ENCODE measurements at regions not wholly inside any gene's neighbourhood (a gene's known extent, or its start where the extent isn't known, plus 50 kb on each side); places are given as distances from the start of the nearest gene placed in this dataset.

GRCh38 chr4:173765751-173766150 is 235.7 kb upstream of the HAND2 start:
- TF ChIP-seq GABPA (IDR thresholded peaks at IDR 0.05; ENCODE audit: low read depth), result no peak
- H3K27ac ChIP-seq (replicated peaks), result no peak overlapping the region
- no peak for DNase-seq (ENCODE audit: low read depth in 1 of 2, low spot score in 1 of 2)
- H3K4me3 ChIP-seq (replicated peaks; ENCODE audit: insufficient read depth, low read length), result no peak overlapping the region
- no peaks in the 10 kb centered on the region for H3K27me3 ChIP-seq (ENCODE audit: insufficient read depth, poor library complexity, severe bottlenecking)

- no peak for DNase-seq (ENCODE audit: low read depth in 1 of 2, low spot score in 1 of 2)
- Histone ChIP-seq H3K27me3 (ENCODE audit: insufficient read depth, poor library complexity, severe bottlenecking) (no peaks in the 10 kb centered on the region), H3K4me3 (replicated peaks; ENCODE audit: insufficient read depth, low read length) (no peak overlapping the region), H3K27ac (replicated peaks) (no peak overlapping the region)
- TF ChIP-seq POLR2AphosphoS5 (IDR thresholded peaks at IDR 0.05; ENCODE audit: low read depth) (no peak), GABPA (IDR thresholded peaks at IDR 0.05; ENCODE audit: low read depth) (no peak), REST (IDR thresholded peaks at IDR 0.05; ENCODE audit: insufficient replicate concordance, low read depth) (no peak), CTCF (IDR thresholded peaks at IDR 0.05; ENCODE audit: insufficient read depth, low read length) (no peak), SPI1 (IDR thresholded peaks at IDR 0.05; ENCODE audit: borderline replicate concordance, low read depth) (no peak)
Observed at GRCh38 chr4:173763389-173763788, 233.4 kb upstream of the HAND2 start.

- no peak for DNase-seq (ENCODE audit: low read depth in 1 of 2, low spot score in 1 of 2)
- TF ChIP-seq REST (IDR thresholded peaks at IDR 0.05; ENCODE audit: insufficient replicate concordance, low read depth) (no peak), CTCF (IDR thresholded peaks at IDR 0.05; ENCODE audit: insufficient read depth, low read length) (no peak), GABPA (IDR thresholded peaks at IDR 0.05; ENCODE audit: low read depth) (no peak), SPI1 (IDR thresholded peaks at IDR 0.05; ENCODE audit: borderline replicate concordance, low read depth) (no peak), POLR2AphosphoS5 (IDR thresholded peaks at IDR 0.05; ENCODE audit: low read depth) (no peak)
- no peak overlapping the region for H3K4me3 ChIP-seq (replicated peaks; ENCODE audit: insufficient read depth, low read length)
- H3K27me3 ChIP-seq (ENCODE audit: insufficient read depth, poor library complexity, severe bottlenecking), result no peaks in the 10 kb centered on the region
- no peak overlapping the region for H3K27ac ChIP-seq (replicated peaks)
Observed at GRCh38 chr4:173761938-173762337, 231.9 kb upstream of the HAND2 start.

- Histone ChIP-seq H3K27me3 (ENCODE audit: insufficient read depth, poor library complexity, severe bottlenecking) (no peaks in the 10 kb centered on the region), H3K27ac (replicated peaks) (no peak overlapping the region), H3K4me3 (replicated peaks; ENCODE audit: insufficient read depth, low read length) (no peak overlapping the region)
- no peak for DNase-seq (ENCODE audit: low read depth in 1 of 2, low spot score in 1 of 2)
- TF ChIP-seq GABPA (IDR thresholded peaks at IDR 0.05; ENCODE audit: low read depth) (no peak), REST (IDR thresholded peaks at IDR 0.05; ENCODE audit: insufficient replicate concordance, low read depth) (no peak), CTCF (IDR thresholded peaks at IDR 0.05; ENCODE audit: insufficient read depth, low read length) (no peak), POLR2AphosphoS5 (IDR thresholded peaks at IDR 0.05; ENCODE audit: low read depth) (no peak), SPI1 (IDR thresholded peaks at IDR 0.05; ENCODE audit: borderline replicate concordance, low read depth) (no peak)
Observed at GRCh38 chr4:173761236-173761635, 231.2 kb upstream of the HAND2 start.

Measured in HL-60 (cell line).